G401 (cell line): ENCODE measurements at regions not wholly inside any gene's neighbourhood (a gene's known extent, or its start where the extent isn't known, plus 50 kb on each side); places are given as distances from the start of the nearest gene placed in this dataset.
A peak's percentile ranks its signal among the peaks of the same experiment; 100 is the strongest.

ENCODE experiments used
- DNase-seq: peaks from one replicate; pipeline ENCODE4 v3.0.0-alpha.2; 2015; ENCODE audit warnings: low spot score
- in situ Hi-C: cut with HindIII; loops from 2 replicates; pipeline ENCODE4 v1.10.0; 2016; ENCODE audit warnings: low sequenced_read_pairs, mixed read lengths

- in situ Hi-C loops: no loop called here
- no peak for DNase-seq
Observed at GRCh38 chr5:60360355-60360754, 339.6 kb downstream of the DEPDC1B start.

- in situ Hi-C loops: no loop called here
- DNase-seq: no peak
Observed at GRCh38 chr5:60357302-60357701, 342.7 kb downstream of the DEPDC1B start.

- in situ Hi-C loops: no loop called here
Observed at GRCh38 chr5:60356745-60357144, 343.2 kb downstream of the DEPDC1B start.

GRCh38 chr5:60355181-60355580 lies 344.8 kb downstream of the DEPDC1B start:
- in situ Hi-C loops: no loop called here
- DNase-seq: no peak

More at GRCh38 chr5:60356745-60357144, 343.2 kb downstream of the DEPDC1B start:
- DNase-seq: no peak

GRCh38 chr5:60354311-60354710 lies 345.7 kb downstream of the DEPDC1B start:
- no peak for DNase-seq
- in situ Hi-C loops: no loop called here

- in situ Hi-C loops: no loop called here
- DNase-seq: no peak
Observed at GRCh38 chr5:60352992-60353599, 346.9 kb downstream of the DEPDC1B start.

GRCh38 chr5:60350794-60351193 lies 349.2 kb downstream of the DEPDC1B start:
- in situ Hi-C loops: no loop called here
- DNase-seq: peak; percentile 89

GRCh38 chr5:60349891-60350415 lies 350.0 kb downstream of the DEPDC1B start:
- in situ Hi-C loops: no loop called here

GRCh38 chr5:60346393-60346792 lies 353.6 kb downstream of the DEPDC1B start:
- no peak for DNase-seq
- in situ Hi-C loops: no loop called here

More at GRCh38 chr5:60349891-60350415, 350.0 kb downstream of the DEPDC1B start:
- peak; percentile 97 for DNase-seq

- DNase-seq: no peak
- in situ Hi-C loops: no loop called here
Observed at GRCh38 chr5:60343102-60343501, 356.9 kb downstream of the DEPDC1B start.

GRCh38 chr5:60340965-60341471 lies 358.9 kb downstream of the DEPDC1B start:
- in situ Hi-C loops: no loop called here
- peak; percentile 14 for DNase-seq

GRCh38 chr5:60340326-60340725 lies 359.6 kb downstream of the DEPDC1B start:
- in situ Hi-C loops: no loop called here
- DNase-seq: no peak

- peak; percentile 96 for DNase-seq
- in situ Hi-C loops: no loop called here
Observed at GRCh38 chr5:60339691-60340201, 360.2 kb downstream of the DEPDC1B start.

GRCh38 chr5:60338846-60339245 lies 361.1 kb downstream of the DEPDC1B start:
- no peak for DNase-seq
- in situ Hi-C loops: no loop called here

GRCh38 chr5:60336491-60336890 lies 363.5 kb downstream of the DEPDC1B start:
- in situ Hi-C loops: no loop called here
- DNase-seq: no peak

GRCh38 chr5:60335913-60336312 lies 364.1 kb downstream of the DEPDC1B start:
- in situ Hi-C loops: no loop called here
- DNase-seq: no peak

GRCh38 chr5:60334281-60334713 lies 365.7 kb downstream of the DEPDC1B start:
- in situ Hi-C loops: no loop called here
- DNase-seq: no peak

GRCh38 chr5:60333005-60333571 lies 366.9 kb downstream of the DEPDC1B start:
- in situ Hi-C loops: no loop called here
- no peak for DNase-seq

GRCh38 chr5:60332244-60333004 lies 367.5 kb downstream of the DEPDC1B start:
- no peak for DNase-seq
- in situ Hi-C loops: no loop called here

GRCh38 chr5:60330236-60330635 lies 369.7 kb downstream of the DEPDC1B start:
- DNase-seq: no peak
- in situ Hi-C loops: no loop called here
